Activated naive CD8-positive, alpha-beta T cell treated with anti-CD3 and anti-CD28 coated beads, Interleukin-2, amount 10 ng/mL, durations not matched to agents 7 days and 5 days (primary cell): ENCODE measurements at regions not wholly inside any gene's neighbourhood (a gene's known extent, or its start where the extent isn't known, plus 50 kb on each side); places are given as distances from the start of the nearest gene placed in this dataset.

Experiments used
- ATAC-seq: fragments of 150-1000 bp; cut with Tn5 transposase; one replicate; pipeline ENCODE4 v1.10.0; 2021; ENCODE audit warnings: low read depth, moderate library complexity
- POLR2A ChIA-PET: fragments of 350-600 bp; sonication (Branson Sonifier 250); formaldehyde crosslinking; loops from one replicate; lab custom pipeline; 2021; ENCODE audit warnings: antibody characterized with exemption; lab: Charles Lee
- DNase-seq: peaks from one replicate; pipeline ENCODE4 v3.0.0; 2021
- H3K27ac Mint-ChIP-seq: one replicate; pipeline ENCODE4 v1.8.0; 2022; ENCODE audit warnings: mild to moderate bottlenecking, mixed read lengths
- H3K27me3 Mint-ChIP-seq: one replicate; pipeline ENCODE4 v1.8.0; 2022; ENCODE audit warnings: mild to moderate bottlenecking, moderate library complexity, mixed read lengths
- H3K36me3 Mint-ChIP-seq: one replicate; pipeline ENCODE4 v1.8.0; 2021; ENCODE audit warnings: mild to moderate bottlenecking, mixed read lengths
- H3K4me1 Mint-ChIP-seq: one replicate; pipeline ENCODE4 v1.8.0; 2021; ENCODE audit warnings: mixed read lengths
- H3K4me3 Mint-ChIP-seq: one replicate; pipeline ENCODE4 v1.8.0; 2022; ENCODE audit warnings: mild to moderate bottlenecking, moderate library complexity, mixed read lengths
- H3K9me3 Mint-ChIP-seq: one replicate; pipeline ENCODE4 v1.8.0; 2021; ENCODE audit warnings: mixed read lengths

GRCh38 chr13:82370316-82370715 lies 1512.0 kb downstream of the SLITRK1 start:
- no peaks in the 10 kb centered on the region for H3K9me3 Mint-ChIP-seq

GRCh38 chr13:82364525-82364924 lies 1517.7 kb downstream of the SLITRK1 start:
- ATAC-seq, result no peak
- Mint-ChIP-seq H3K27ac (no peak overlapping the region), H3K36me3 (no peaks in the 10 kb centered on the region), H3K4me1 (no peaks in the 10 kb centered on the region), H3K4me3 (no peak overlapping the region), H3K9me3 (no peaks in the 10 kb centered on the region), H3K27me3 (no peaks in the 10 kb centered on the region)
- no peak for DNase-seq
- POLR2A ChIA-PET, result no interaction called here

More at GRCh38 chr13:82370316-82370715, 1512.0 kb downstream of the SLITRK1 start:
- DNase-seq (no peak), ATAC-seq (no peak)
- POLR2A ChIA-PET, result no interaction called here
- H3K27me3 Mint-ChIP-seq, result no peaks in the 10 kb centered on the region
- H3K36me3 Mint-ChIP-seq, result no peaks in the 10 kb centered on the region
- H3K4me1 Mint-ChIP-seq, result no peaks in the 10 kb centered on the region
- H3K27ac Mint-ChIP-seq, result no peak overlapping the region
- H3K4me3 Mint-ChIP-seq, result no peak overlapping the region

- Mint-ChIP-seq H3K27ac (no peak overlapping the region), H3K4me3 (no peak overlapping the region), H3K36me3 (no peaks in the 10 kb centered on the region), H3K27me3 (no peaks in the 10 kb centered on the region), H3K4me1 (no peaks in the 10 kb centered on the region), H3K9me3 (peaks cover 3% of the 10 kb centered on the region)
- POLR2A ChIA-PET, result no interaction called here
- no peak for ATAC-seq
- no peak for DNase-seq
Observed at GRCh38 chr13:82358284-82358683, 1524.0 kb downstream of the SLITRK1 start.

- H3K9me3 Mint-ChIP-seq, result peaks cover 3% of the 10 kb centered on the region
- DNase-seq, result no peak
- H3K27ac Mint-ChIP-seq, result no peak overlapping the region
- H3K36me3 Mint-ChIP-seq, result no peaks in the 10 kb centered on the region
- ATAC-seq, result no peak
- H3K4me1 Mint-ChIP-seq, result no peaks in the 10 kb centered on the region
- no peak overlapping the region for H3K4me3 Mint-ChIP-seq
- POLR2A ChIA-PET, result no interaction called here
- no peaks in the 10 kb centered on the region for H3K27me3 Mint-ChIP-seq
Observed at GRCh38 chr13:82356667-82357410, 1525.4 kb downstream of the SLITRK1 start.

GRCh38 chr13:82344867-82345266 lies 1537.4 kb downstream of the SLITRK1 start:
- DNase-seq (no peak), ATAC-seq (no peak)
- Mint-ChIP-seq H3K4me3 (no peak overlapping the region), H3K36me3 (no peaks in the 10 kb centered on the region), H3K4me1 (no peaks in the 10 kb centered on the region), H3K9me3 (peaks cover 2% of the 10 kb centered on the region), H3K27me3 (no peaks in the 10 kb centered on the region), H3K27ac (no peak overlapping the region)
- POLR2A ChIA-PET, result no interaction called here

- no peak overlapping the region for H3K4me3 Mint-ChIP-seq
- H3K4me1 Mint-ChIP-seq, result no peaks in the 10 kb centered on the region
- H3K36me3 Mint-ChIP-seq, result no peaks in the 10 kb centered on the region
- no peak overlapping the region for H3K27ac Mint-ChIP-seq
- H3K27me3 Mint-ChIP-seq, result no peaks in the 10 kb centered on the region
- POLR2A ChIA-PET, result no interaction called here
- ATAC-seq (no peak), DNase-seq (no peak)
- H3K9me3 Mint-ChIP-seq, result peaks cover 2% of the 10 kb centered on the region
Observed at GRCh38 chr13:82341116-82341515, 1541.2 kb downstream of the SLITRK1 start.

GRCh38 chr13:82330499-82330898 lies 1551.8 kb downstream of the SLITRK1 start:
- DNase-seq (no peak), ATAC-seq (no peak)
- Mint-ChIP-seq H3K9me3 (peaks cover 3% of the 10 kb centered on the region), H3K4me1 (no peaks in the 10 kb centered on the region), H3K36me3 (no peaks in the 10 kb centered on the region), H3K27me3 (no peaks in the 10 kb centered on the region), H3K4me3 (no peak overlapping the region), H3K27ac (no peak overlapping the region)
- POLR2A ChIA-PET, result no interaction called here

GRCh38 chr13:82323101-82323500 lies 1559.2 kb downstream of the SLITRK1 start:
- Mint-ChIP-seq H3K9me3 (peaks cover 3% of the 10 kb centered on the region), H3K36me3 (no peaks in the 10 kb centered on the region), H3K27ac (no peak overlapping the region), H3K4me1 (no peaks in the 10 kb centered on the region), H3K27me3 (no peaks in the 10 kb centered on the region), H3K4me3 (no peak overlapping the region)
- DNase-seq, result no peak
- POLR2A ChIA-PET, result no interaction called here
- ATAC-seq, result no peak

- POLR2A ChIA-PET, result no interaction called here
- ATAC-seq, result no peak
- no peaks in the 10 kb centered on the region for H3K36me3 Mint-ChIP-seq
- DNase-seq, result no peak
- peaks cover 6% of the 10 kb centered on the region for H3K9me3 Mint-ChIP-seq
- H3K4me3 Mint-ChIP-seq, result no peak overlapping the region
- H3K27ac Mint-ChIP-seq, result no peak overlapping the region
- no peaks in the 10 kb centered on the region for H3K27me3 Mint-ChIP-seq
- H3K4me1 Mint-ChIP-seq, result no peaks in the 10 kb centered on the region
Observed at GRCh38 chr13:82305588-82305987, 1576.7 kb downstream of the SLITRK1 start.

GRCh38 chr13:82298106-82298505 lies 1584.2 kb downstream of the SLITRK1 start:
- POLR2A ChIA-PET, result no interaction called here
- no peaks in the 10 kb centered on the region for H3K27me3 Mint-ChIP-seq

GRCh38 chr13:82294226-82294625 lies 1588.0 kb downstream of the SLITRK1 start:
- DNase-seq (no peak), ATAC-seq (no peak)
- Mint-ChIP-seq H3K27me3 (no peaks in the 10 kb centered on the region), H3K36me3 (no peaks in the 10 kb centered on the region), H3K9me3 (peaks cover 6% of the 10 kb centered on the region), H3K4me1 (no peaks in the 10 kb centered on the region), H3K27ac (no peak overlapping the region), H3K4me3 (no peak overlapping the region)
- POLR2A ChIA-PET, result no interaction called here

More at GRCh38 chr13:82298106-82298505, 1584.2 kb downstream of the SLITRK1 start:
- Mint-ChIP-seq H3K4me3 (no peak overlapping the region), H3K9me3 (peaks cover 10% of the 10 kb centered on the region), H3K4me1 (no peaks in the 10 kb centered on the region), H3K36me3 (no peaks in the 10 kb centered on the region), H3K27ac (no peak overlapping the region)
- DNase-seq (no peak), ATAC-seq (no peak)

GRCh38 chr13:82292334-82292733 lies 1589.9 kb downstream of the SLITRK1 start:
- POLR2A ChIA-PET, result no interaction called here
- Mint-ChIP-seq H3K27me3 (no peaks in the 10 kb centered on the region), H3K27ac (no peak overlapping the region), H3K9me3 (peaks cover 6% of the 10 kb centered on the region), H3K36me3 (no peaks in the 10 kb centered on the region), H3K4me1 (no peaks in the 10 kb centered on the region), H3K4me3 (no peak overlapping the region)
- no peak for DNase-seq
- ATAC-seq, result no peak

GRCh38 chr13:82291852-82292251 lies 1590.4 kb downstream of the SLITRK1 start:
- no peak overlapping the region for H3K27ac Mint-ChIP-seq
- no peak overlapping the region for H3K4me3 Mint-ChIP-seq
- H3K36me3 Mint-ChIP-seq, result no peaks in the 10 kb centered on the region
- no peaks in the 10 kb centered on the region for H3K27me3 Mint-ChIP-seq
- H3K9me3 Mint-ChIP-seq, result peaks cover 6% of the 10 kb centered on the region
- no peaks in the 10 kb centered on the region for H3K4me1 Mint-ChIP-seq
- POLR2A ChIA-PET, result no interaction called here
- ATAC-seq (no peak), DNase-seq (no peak)

GRCh38 chr13:82275644-82276043 lies 1606.6 kb downstream of the SLITRK1 start:
- H3K4me1 Mint-ChIP-seq, result no peaks in the 10 kb centered on the region
- no peaks in the 10 kb centered on the region for H3K36me3 Mint-ChIP-seq
- no peak overlapping the region for H3K27ac Mint-ChIP-seq
- H3K4me3 Mint-ChIP-seq, result no peak overlapping the region
- DNase-seq, result no peak
- no peak for ATAC-seq
- POLR2A ChIA-PET, result no interaction called here
- H3K27me3 Mint-ChIP-seq, result no peaks in the 10 kb centered on the region
- H3K9me3 Mint-ChIP-seq, result peaks cover 3% of the 10 kb centered on the region
